G401 (cell line): ENCODE measurements at regions not wholly inside any gene's neighbourhood (a gene's known extent, or its start where the extent isn't known, plus 50 kb on each side); places are given as distances from the start of the nearest gene placed in this dataset.
"Not testable (repeated sequence)": the region's sequence is repeated elsewhere in the genome, so short reads cannot be mapped to it uniquely, and the experiment has no call there.

Experiments used
- DNase-seq: peaks from one replicate; pipeline ENCODE4 v3.0.0-alpha.2; 2015; ENCODE audit warnings: low spot score
- in situ Hi-C: cut with HindIII; loops from 2 replicates; pipeline ENCODE4 v1.10.0; 2016; ENCODE audit warnings: low sequenced_read_pairs, mixed read lengths

- DNase-seq = no peak
- in situ Hi-C loops = no loop called here
These were observed 404.6 kb upstream of the CNTN5 start for GRCh38 chr11:98616098-98616655.

GRCh38 chr11:98621767-98622166, 399.0 kb upstream of the CNTN5 start:
- DNase-seq = no peak
- in situ Hi-C loops = no loop called here

- in situ Hi-C loops = no loop called here
- no peak for DNase-seq
These were observed 395.2 kb upstream of the CNTN5 start for GRCh38 chr11:98625526-98625925.

GRCh38 chr11:98630736-98631135, 390.0 kb upstream of the CNTN5 start:
- no peak for DNase-seq
- in situ Hi-C loops = no loop called here

- in situ Hi-C loops = no loop called here
- DNase-seq = no peak
These were observed 363.0 kb upstream of the CNTN5 start for GRCh38 chr11:98657711-98658110.

- no peak for DNase-seq
- in situ Hi-C loops = no loop called here
These were observed 361.3 kb upstream of the CNTN5 start for GRCh38 chr11:98659431-98659830.

GRCh38 chr11:98674390-98674789, 346.4 kb upstream of the CNTN5 start:
- in situ Hi-C loops = no loop called here
- no peak for DNase-seq

GRCh38 chr11:98679673-98680072, 341.1 kb upstream of the CNTN5 start:
- in situ Hi-C loops = no loop called here
- DNase-seq = no peak

- in situ Hi-C loops = no loop called here
- no peak for DNase-seq
These were observed 319.2 kb upstream of the CNTN5 start for GRCh38 chr11:98701541-98701940.

GRCh38 chr11:98703779-98704556, 316.8 kb upstream of the CNTN5 start:
- DNase-seq = no peak
- in situ Hi-C loops = no loop called here

- in situ Hi-C loops = no loop called here
These were observed 310.7 kb upstream of the CNTN5 start for GRCh38 chr11:98710026-98710425.

GRCh38 chr11:98710986-98711385, 309.8 kb upstream of the CNTN5 start:
- no peak for DNase-seq
- in situ Hi-C loops = no loop called here

More at GRCh38 chr11:98710026-98710425, 310.7 kb upstream of the CNTN5 start:
- no peak for DNase-seq

GRCh38 chr11:98720951-98721350, 299.8 kb upstream of the CNTN5 start:
- in situ Hi-C loops = no loop called here
- DNase-seq = no peak

GRCh38 chr11:98725471-98725870, 295.3 kb upstream of the CNTN5 start:
- in situ Hi-C loops = no loop called here
- no peak for DNase-seq

- in situ Hi-C loops = no loop called here
- no peak for DNase-seq
These were observed 292.3 kb upstream of the CNTN5 start for GRCh38 chr11:98728421-98728820.

GRCh38 chr11:98729118-98729517, 291.6 kb upstream of the CNTN5 start:
- no peak for DNase-seq
- in situ Hi-C loops = no loop called here

- DNase-seq = no peak
- in situ Hi-C loops = no loop called here
These were observed 287.8 kb upstream of the CNTN5 start for GRCh38 chr11:98732947-98733346.

- in situ Hi-C loops, DNase-seq: not testable (repeated sequence)
These were observed 287.4 kb upstream of the CNTN5 start for GRCh38 chr11:98733378-98733777.

GRCh38 chr11:98734686-98735085, 286.1 kb upstream of the CNTN5 start:
- DNase-seq = no peak
- in situ Hi-C loops = no loop called here

GRCh38 chr11:98736833-98737232, 283.9 kb upstream of the CNTN5 start:
- DNase-seq = no peak
- in situ Hi-C loops = no loop called here

- no peak for DNase-seq
- in situ Hi-C loops = no loop called here
These were observed 280.4 kb upstream of the CNTN5 start for GRCh38 chr11:98740321-98740720.
